ENCODE measurements at regions not wholly inside any gene's neighbourhood (a gene's known extent, or its start where the extent isn't known, plus 50 kb on each side); places are given as distances from the start of the nearest gene placed in this dataset.
A peak's percentile ranks its signal among the peaks of the same experiment; 100 is the strongest.

- peak; percentile 5 for DNase-seq
These were observed 136.6 kb downstream of the INSIG2 start for GRCh38 chr2:118224895-118225311.

GRCh38 chr2:118223992-118224894 lies 136.0 kb downstream of the INSIG2 start:
- peak; percentile 45 for DNase-seq

GRCh38 chr2:118223511-118223991 lies 135.3 kb downstream of the INSIG2 start:
- no peak for DNase-seq

GRCh38 chr2:118222672-118223421 lies 134.6 kb downstream of the INSIG2 start:
- DNase-seq, result no peak

GRCh38 chr2:118222273-118222594 lies 134.0 kb downstream of the INSIG2 start:
- no peak for DNase-seq

GRCh38 chr2:118221536-118222272 lies 133.4 kb downstream of the INSIG2 start:
- DNase-seq, result peak; percentile 48

- no peak for DNase-seq
These were observed 131.3 kb downstream of the INSIG2 start for GRCh38 chr2:118219611-118220010.

GRCh38 chr2:118216224-118216623 lies 128.0 kb downstream of the INSIG2 start:
- no peak for DNase-seq

- DNase-seq, result no peak
These were observed 121.5 kb downstream of the INSIG2 start for GRCh38 chr2:118209727-118210126.

GRCh38 chr2:118207889-118208288 lies 119.6 kb downstream of the INSIG2 start:
- DNase-seq, result no peak

GRCh38 chr2:118202707-118203303 lies 114.5 kb downstream of the INSIG2 start:
- peak; percentile 63 for DNase-seq

- DNase-seq, result no peak
These were observed 110.0 kb downstream of the INSIG2 start for GRCh38 chr2:118198268-118198667.

- DNase-seq, result no peak
These were observed 108.9 kb downstream of the INSIG2 start for GRCh38 chr2:118197011-118197675.

GRCh38 chr2:118190474-118190873 lies 102.2 kb downstream of the INSIG2 start:
- no peak for DNase-seq

GRCh38 chr2:118186858-118187254 lies 98.6 kb downstream of the INSIG2 start:
- DNase-seq, result no peak

GRCh38 chr2:118186110-118186857 lies 98.0 kb downstream of the INSIG2 start:
- peak; percentile 91 for DNase-seq

- DNase-seq, result peak; percentile 63
These were observed 97.2 kb downstream of the INSIG2 start for GRCh38 chr2:118185210-118186109.

- DNase-seq, result no peak
These were observed 95.1 kb downstream of the INSIG2 start for GRCh38 chr2:118183381-118183780.

GRCh38 chr2:118179445-118179844 lies 91.2 kb downstream of the INSIG2 start:
- no peak for DNase-seq

- DNase-seq, result no peak
These were observed 89.6 kb downstream of the INSIG2 start for GRCh38 chr2:118177884-118178283.
